ENCODE measurements at regions not wholly inside any gene's neighbourhood (a gene's known extent, or its start where the extent isn't known, plus 50 kb on each side); places are given as distances from the start of the nearest gene placed in this dataset.

DNA sequence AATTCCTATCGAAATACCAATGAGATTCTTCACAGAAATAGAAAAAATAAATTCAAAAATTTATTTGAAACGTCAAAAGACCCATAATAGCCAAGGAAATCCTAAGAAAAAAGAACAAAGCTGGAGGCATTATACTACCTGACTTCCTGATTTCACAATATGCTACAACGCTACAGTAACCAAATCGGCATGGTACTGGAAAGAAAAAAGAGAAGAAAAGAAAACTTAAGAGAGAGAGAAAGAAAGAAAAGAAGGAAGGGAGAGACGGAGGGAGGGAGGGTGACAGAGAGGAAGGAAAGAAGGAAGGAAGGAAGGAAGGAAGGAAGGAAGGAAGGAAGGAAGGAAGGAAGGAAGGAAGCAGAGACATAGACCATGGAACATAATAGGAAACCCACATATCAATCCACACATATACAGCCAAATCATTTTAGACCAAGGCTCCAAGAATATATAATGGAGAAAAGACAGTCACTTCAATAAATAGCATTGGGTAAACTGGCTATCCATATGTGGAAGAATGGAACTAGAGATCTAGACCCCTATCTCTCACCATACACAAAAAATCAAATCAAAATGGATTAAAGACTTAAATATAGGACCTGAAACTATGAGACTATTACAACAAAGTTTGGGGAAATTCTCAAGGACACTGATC lies 118.6 kb upstream of the CNTN4 start:
- no peak for ATAC-seq
- Histone ChIP-seq H3K9me3 (no peaks in the 10 kb centered on the region), H3K27me3 (no peaks in the 10 kb centered on the region), H3K27ac (no peak overlapping the region), H3K4me3 (no peak overlapping the region), H3K4me1 (no peaks in the 10 kb centered on the region), H3K36me3 (no peaks in the 10 kb centered on the region)
- TF ChIP-seq, protein P1, sequence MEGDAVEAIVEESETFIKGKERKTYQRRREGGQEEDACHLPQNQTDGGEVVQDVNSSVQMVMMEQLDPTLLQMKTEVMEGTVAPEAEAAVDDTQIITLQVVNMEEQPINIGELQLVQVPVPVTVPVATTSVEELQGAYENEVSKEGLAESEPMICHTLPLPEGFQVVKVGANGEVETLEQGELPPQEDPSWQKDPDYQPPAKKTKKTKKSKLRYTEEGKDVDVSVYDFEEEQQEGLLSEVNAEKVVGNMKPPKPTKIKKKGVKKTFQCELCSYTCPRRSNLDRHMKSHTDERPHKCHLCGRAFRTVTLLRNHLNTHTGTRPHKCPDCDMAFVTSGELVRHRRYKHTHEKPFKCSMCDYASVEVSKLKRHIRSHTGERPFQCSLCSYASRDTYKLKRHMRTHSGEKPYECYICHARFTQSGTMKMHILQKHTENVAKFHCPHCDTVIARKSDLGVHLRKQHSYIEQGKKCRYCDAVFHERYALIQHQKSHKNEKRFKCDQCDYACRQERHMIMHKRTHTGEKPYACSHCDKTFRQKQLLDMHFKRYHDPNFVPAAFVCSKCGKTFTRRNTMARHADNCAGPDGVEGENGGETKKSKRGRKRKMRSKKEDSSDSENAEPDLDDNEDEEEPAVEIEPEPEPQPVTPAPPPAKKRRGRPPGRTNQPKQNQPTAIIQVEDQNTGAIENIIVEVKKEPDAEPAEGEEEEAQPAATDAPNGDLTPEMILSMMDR (IDR thresholded peaks at IDR 0.05): no peak
- no peak for TF ChIP-seq POLR2A (IDR thresholded peaks at IDR 0.05)
- WGBS (ENCODE audit: insufficient coverage, low coverage, low lambda C conversion rate, missing lambda C conversion rate): 47% methylated on average over 5 of the region's 5 CpGs
- no peak for DNase-seq
- intact Hi-C loops (cut with DNase I): no loop called here

DNA sequence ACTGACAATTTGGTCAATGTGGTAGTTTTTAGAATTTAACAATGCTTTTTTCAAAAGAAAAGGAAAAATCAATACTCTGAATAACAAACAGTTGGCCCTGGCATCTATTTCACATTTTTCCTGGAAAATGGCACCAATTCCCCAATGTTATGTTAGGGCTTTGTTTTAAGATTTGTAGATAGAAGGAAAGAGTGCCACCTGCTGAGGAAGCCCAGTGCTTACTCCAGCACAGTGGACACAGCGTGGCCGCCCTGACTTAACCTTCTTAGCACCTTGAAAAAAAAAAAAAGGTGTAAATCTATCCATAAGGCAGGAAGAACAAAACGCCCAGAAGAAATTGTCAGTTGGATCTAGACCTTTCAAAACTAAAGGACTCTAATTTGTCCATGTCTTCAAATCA lies 110.7 kb upstream of the CNTN4 start:
- peak in 1 of 3 donors; percentile 45 for DNase-seq
- ATAC-seq: peak; percentile 75 to 87 (median 82)
- intact Hi-C loops (cut with DNase I): no loop called here

DNA sequence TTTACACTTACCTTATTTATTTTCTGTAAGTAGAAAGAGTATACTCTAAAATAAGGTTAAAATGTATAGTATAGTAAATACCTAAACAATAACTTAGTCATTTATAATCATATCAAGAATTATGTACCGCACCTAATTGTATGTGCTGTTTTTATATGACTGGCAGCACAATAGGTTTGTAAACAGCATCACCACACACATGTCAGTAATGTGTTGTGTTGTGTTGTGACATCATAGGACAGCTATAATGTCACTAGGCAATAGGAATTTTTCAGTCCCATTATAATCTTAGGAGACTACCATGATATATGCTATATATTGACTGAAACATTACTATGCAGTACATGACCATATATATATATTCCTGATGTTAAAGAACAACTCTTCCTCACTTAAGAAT lies 99.9 kb upstream of the CNTN4 start:
- no peaks in the 10 kb centered on the region for H3K27me3 ChIP-seq
- WGBS (ENCODE audit: insufficient coverage, low coverage, low lambda C conversion rate, missing lambda C conversion rate): 63% methylated on average over 1 of the region's 1 CpG
- TF ChIP-seq POLR2A (IDR thresholded peaks at IDR 0.05): no peak
- TF ChIP-seq, protein P1 (IDR thresholded peaks at IDR 0.05): no peak
- H3K27ac ChIP-seq: no peak overlapping the region
- ATAC-seq (no peak), DNase-seq (no peak)
- no peaks in the 10 kb centered on the region for H3K9me3 ChIP-seq
- no peaks in the 10 kb centered on the region for H3K36me3 ChIP-seq
- no peak overlapping the region for H3K4me3 ChIP-seq
- no peaks in the 10 kb centered on the region for H3K4me1 ChIP-seq
- intact Hi-C loops (cut with DNase I): no loop called here

More for the DNA sequence above, 110.7 kb upstream of the CNTN4 start:
- Histone ChIP-seq H3K27me3 (no peaks in the 10 kb centered on the region), H3K36me3 (no peaks in the 10 kb centered on the region), H3K9me3 (no peaks in the 10 kb centered on the region), H3K27ac (no peak overlapping the region), H3K4me3 (no peak overlapping the region), H3K4me1 (no peaks in the 10 kb centered on the region)
- TF ChIP-seq, protein P1 (IDR thresholded peaks at IDR 0.05): peak; percentile 20 to 64 (median 50)
- no peak for TF ChIP-seq POLR2A (IDR thresholded peaks at IDR 0.05)
- whole genome bisulfite sequencing (ENCODE audit: insufficient coverage, low coverage, low lambda C conversion rate, missing lambda C conversion rate): 20% methylated on average over 3 of the region's 3 CpGs

DNA sequence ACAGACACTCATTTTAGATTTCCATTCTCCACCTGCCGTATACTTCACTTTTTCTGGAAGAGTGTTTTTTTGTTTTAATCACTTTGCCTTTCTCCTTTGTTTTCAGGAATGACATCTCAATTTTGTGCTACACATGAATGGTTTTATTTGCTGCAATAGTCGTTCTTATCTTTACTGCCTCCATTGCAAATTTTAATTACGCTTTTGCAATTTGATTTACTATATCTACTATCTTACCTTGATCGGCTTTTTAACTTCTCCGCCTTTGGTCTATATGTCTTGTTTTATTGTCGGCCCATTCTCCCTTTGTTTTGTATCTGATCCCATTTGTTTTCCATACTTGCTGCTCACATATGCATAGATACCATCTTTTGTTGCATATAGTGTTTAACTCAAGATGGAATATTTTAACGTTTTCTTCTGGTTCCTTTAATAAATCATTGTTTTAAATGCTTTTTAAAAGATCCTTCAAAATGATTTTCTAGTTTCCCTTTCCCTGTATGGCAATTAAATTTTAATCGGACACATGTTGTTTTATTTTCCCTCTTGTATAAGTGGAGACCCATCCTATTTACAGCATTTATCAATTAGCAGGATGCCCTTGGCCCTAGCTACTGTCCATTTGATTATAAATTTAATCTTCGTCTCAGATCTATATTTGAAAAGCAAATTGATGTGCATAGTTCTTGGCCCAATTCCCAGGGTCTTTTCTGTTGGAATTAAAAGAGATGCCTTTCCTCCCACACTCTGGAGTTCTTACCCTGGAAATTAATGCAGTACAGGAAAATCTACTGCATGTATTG lies 97.2 kb upstream of the CNTN4 start:
- Histone ChIP-seq H3K36me3 (no peaks in the 10 kb centered on the region), H3K27ac (no peak overlapping the region), H3K27me3 (no peaks in the 10 kb centered on the region), H3K9me3 (no peaks in the 10 kb centered on the region), H3K4me3 (no peak overlapping the region), H3K4me1 (no peaks in the 10 kb centered on the region)
- ATAC-seq (no peak), DNase-seq (no peak)
- WGBS (ENCODE audit: insufficient coverage, low coverage, low lambda C conversion rate, missing lambda C conversion rate): 56% methylated on average over 9 of the region's 9 CpGs
- TF ChIP-seq POLR2A (IDR thresholded peaks at IDR 0.05): no peak
- TF ChIP-seq, protein P1 (IDR thresholded peaks at IDR 0.05): no peak
- intact Hi-C loops (cut with DNase I): no loop called here

All from right lobe of liver (tissue), 6 donors.